ENCODE measurements at regions not wholly inside any gene's neighbourhood (a gene's known extent, or its start where the extent isn't known, plus 50 kb on each side); places are given as distances from the start of the nearest gene placed in this dataset.

DNA sequence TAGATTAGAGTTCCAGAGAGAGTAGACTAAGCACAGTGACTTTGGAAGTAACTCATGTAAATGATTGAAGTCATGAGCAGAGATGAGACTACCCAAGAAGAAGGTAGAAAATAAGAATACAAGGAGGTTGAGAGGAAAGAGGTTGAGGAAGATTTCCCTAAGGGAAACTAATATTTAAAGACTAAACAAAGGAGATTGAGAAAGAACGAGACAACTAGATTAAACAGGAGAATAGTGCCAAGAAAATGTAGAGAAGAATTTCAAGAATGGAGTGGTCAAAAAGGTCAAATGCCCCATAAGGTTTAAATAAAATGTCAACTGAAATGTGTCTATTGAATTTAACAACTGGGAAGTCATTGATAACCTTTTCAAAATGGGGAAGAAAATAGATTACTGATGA lies 59.0 kb downstream of the RPS29 start:
- Mint-ChIP-seq H3K27ac (no peak overlapping the region), H3K27me3 (peaks cover 13% of the 10 kb centered on the region), H3K4me3 (no peak overlapping the region), H3K4me1 (no peaks in the 10 kb centered on the region), H3K9me3 (peaks cover 0 to 3% (median 0%) of the 10 kb centered on the region in 3 donors), H3K36me3 (peaks cover 3% of the 10 kb centered on the region)

DNA sequence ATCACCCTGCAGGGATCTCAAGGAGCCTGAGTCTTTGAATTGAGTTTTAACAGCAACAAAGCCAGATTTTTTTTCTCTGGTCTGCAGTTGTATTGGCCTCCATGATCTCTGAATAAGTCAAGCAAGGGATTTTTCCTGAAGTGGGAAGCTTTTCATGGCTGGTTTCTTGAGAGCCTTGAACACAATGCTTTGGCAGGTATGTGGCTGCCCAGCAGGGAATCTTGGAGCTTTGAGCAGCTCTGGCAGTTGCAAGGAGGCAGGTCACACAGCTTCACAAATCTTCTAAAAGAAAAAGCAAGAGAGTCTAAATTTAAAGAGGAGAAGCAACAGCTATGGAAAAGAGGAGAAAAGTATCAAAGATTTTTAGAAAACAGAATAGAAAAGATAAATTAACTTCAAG lies 60.1 kb downstream of the RPS29 start:
- H3K4me1 Mint-ChIP-seq = no peaks in the 10 kb centered on the region
- H3K9me3 Mint-ChIP-seq = no peaks in the 10 kb centered on the region

DNA sequence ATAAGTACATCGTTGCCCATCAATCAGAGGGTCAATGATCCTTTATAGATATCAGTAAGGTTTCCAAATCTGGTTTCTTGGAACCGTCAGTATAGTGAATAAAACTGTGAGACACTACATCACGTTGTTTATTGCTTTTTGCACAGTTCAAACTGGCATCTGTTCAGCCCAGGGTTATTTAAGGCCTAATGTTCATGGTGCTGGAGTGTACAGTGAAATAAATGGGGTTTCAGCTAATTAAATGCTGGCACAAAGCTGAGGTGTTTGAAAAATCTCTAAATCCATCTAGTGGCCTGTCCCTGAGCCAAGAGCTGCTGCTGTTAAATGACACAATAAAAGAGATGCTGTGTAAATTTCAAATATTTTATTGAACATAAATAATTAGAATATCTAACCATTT lies 69.9 kb downstream of the RPS29 start:
- Mint-ChIP-seq H3K36me3 (peaks cover 5% of the 10 kb centered on the region), H3K27me3 (peaks cover 2% of the 10 kb centered on the region), H3K4me3 (no peak overlapping the region), H3K9me3 (no peaks in the 10 kb centered on the region), H3K4me1 (no peaks in the 10 kb centered on the region), H3K27ac (no peak overlapping the region)

More for the DNA sequence above, 60.1 kb downstream of the RPS29 start:
- Mint-ChIP-seq H3K36me3 (peaks cover 3% of the 10 kb centered on the region), H3K4me3 (no peak overlapping the region), H3K27me3 (peaks cover 16% of the 10 kb centered on the region), H3K27ac (no peak overlapping the region)

DNA sequence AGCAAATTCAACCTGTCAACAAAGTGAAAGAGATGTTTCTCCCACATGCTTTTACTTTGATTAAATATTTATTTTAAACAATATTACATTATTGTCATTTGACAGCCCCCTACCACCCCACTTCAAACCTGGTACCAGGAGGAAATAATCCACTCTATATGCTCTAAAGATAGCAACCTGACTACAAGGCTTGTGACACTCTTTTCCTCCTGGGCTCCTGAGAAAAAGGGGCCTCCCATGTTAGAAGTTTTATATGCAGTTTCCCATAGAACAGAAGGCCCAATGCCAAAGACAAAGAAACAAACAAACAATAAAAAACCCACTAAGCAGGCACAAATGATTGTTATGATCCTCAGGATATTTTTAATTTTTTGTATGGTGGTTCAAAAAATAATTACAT lies 73.6 kb downstream of the RPS29 start:
- no peak overlapping the region for H3K27ac Mint-ChIP-seq
- peaks cover 0 to 9% (median 0%) of the 10 kb centered on the region in 3 donors for H3K9me3 Mint-ChIP-seq
- peaks cover 5% of the 10 kb centered on the region for H3K36me3 Mint-ChIP-seq
- H3K4me3 Mint-ChIP-seq = no peak overlapping the region
- peaks cover 2% of the 10 kb centered on the region for H3K27me3 Mint-ChIP-seq
- no peaks in the 10 kb centered on the region for H3K4me1 Mint-ChIP-seq

DNA sequence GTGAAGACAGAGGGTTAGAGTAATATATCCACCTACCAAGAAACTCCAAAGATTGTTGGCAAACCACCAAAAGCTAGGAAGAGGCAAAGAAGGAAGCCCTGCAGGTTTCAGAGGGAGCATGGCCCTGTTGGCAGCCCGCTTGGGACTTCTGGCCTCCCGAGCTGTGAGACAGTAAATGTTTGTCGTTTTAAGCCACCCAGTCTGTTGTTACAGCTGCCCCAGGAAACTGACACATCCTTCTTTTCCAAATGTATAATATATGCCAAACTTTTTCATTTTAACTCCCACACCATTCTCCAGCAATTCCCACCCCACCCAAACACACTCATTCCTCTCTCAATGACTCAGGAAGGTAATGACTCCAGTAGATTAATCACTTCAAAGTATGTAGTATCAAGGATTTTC lies 74.0 kb downstream of the RPS29 start:
- Mint-ChIP-seq H3K36me3 (peaks cover 5% of the 10 kb centered on the region), H3K9me3 (peaks cover 0 to 9% (median 0%) of the 10 kb centered on the region in 3 donors), H3K4me1 (no peaks in the 10 kb centered on the region), H3K27ac (no peak overlapping the region), H3K4me3 (no peak overlapping the region), H3K27me3 (peaks cover 2% of the 10 kb centered on the region)

DNA sequence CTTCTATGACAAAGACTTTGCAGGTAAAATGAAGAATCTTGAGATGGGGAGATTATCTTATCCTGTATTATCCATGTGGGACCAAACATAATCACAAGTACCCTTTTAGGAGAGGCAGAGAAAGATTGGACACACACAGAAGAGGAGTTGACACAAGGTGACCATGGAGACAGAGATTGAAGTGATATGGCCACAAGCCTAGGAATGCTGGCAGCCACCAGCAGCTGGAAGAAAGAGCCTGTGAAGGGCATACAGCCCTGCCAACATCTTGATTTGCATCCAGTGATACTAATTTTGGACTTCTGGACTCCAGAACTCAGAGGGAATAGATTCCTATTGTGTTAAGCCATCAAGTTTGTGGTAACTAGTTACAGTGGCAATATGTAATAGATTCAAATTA lies 78.1 kb downstream of the RPS29 start:
- Mint-ChIP-seq H3K27me3 (peaks cover 10% of the 10 kb centered on the region), H3K27ac (peak overlapping the region in 1 of 3 donors; percentile 33), H3K9me3 (peaks cover 0 to 9% (median 0%) of the 10 kb centered on the region in 3 donors), H3K4me1 (peaks cover 0 to 4% (median 0%) of the 10 kb centered on the region in 3 donors), H3K4me3 (peak overlapping the region in 1 of 4 donors; percentile 59), H3K36me3 (no peaks in the 10 kb centered on the region)

DNA sequence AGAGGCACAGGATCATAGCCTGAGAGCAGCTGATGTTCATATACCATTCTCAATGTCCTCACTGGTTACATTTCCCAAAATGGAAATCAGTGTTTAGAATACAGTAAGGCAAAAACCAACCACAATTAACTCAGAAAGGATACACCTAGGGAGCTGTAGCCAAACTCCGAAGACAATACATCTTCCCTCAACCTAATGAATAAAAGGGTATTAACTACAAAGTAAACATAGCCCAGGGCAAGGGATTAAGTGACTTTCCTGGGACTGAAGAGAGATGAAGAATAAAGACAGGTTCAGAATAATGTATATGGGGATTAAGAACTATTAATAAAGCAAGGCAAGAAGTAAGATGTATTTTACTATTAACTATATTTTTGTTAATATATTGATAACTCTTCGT lies 79.5 kb downstream of the RPS29 start:
- Mint-ChIP-seq H3K36me3 (no peaks in the 10 kb centered on the region), H3K4me1 (peaks cover 0 to 4% (median 0%) of the 10 kb centered on the region in 3 donors), H3K9me3 (peaks cover 0 to 9% (median 0%) of the 10 kb centered on the region in 3 donors), H3K27ac (no peak overlapping the region), H3K4me3 (no peak overlapping the region), H3K27me3 (peaks cover 11% of the 10 kb centered on the region)

DNA sequence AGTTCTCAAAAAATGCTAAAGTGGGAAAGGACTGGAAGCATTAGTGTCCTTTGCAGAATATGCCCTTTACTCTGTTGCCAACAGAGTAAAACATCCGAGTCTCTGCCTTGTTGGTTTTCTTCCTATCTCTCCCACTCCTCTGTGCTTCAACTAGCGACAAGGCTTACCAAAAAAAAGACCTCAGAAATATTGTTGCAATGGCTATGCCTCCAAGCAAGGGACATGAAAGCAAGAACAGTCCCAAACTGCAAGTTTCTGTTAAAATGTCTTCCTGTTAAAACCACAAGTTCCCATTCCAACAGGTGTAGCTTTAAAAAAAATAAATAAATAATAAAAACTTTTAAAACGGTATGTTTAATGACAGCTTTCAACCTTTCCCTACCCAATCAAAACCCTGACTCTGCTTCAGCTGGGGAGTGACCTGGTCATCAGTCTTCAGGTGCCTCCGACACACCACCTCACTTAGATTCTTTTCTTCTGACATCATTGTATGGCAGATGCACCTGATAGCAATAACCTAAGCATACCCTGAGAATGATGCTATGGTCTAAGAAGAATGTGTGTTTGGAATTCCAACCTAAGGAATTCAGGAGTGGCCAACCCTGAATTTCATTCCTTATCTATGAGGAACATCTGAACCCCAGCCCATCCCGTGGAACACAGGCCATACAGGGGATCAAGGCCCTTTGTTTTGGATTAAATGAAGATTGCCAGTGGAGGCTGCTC lies 81.0 kb downstream of the RPS29 start:
- no peak overlapping the region for H3K4me3 Mint-ChIP-seq
- peaks cover 0 to 9% (median 0%) of the 10 kb centered on the region in 3 donors for H3K9me3 Mint-ChIP-seq
- H3K27ac Mint-ChIP-seq = no peak overlapping the region
- peaks cover 14% of the 10 kb centered on the region for H3K27me3 Mint-ChIP-seq
- peaks cover 0 to 4% (median 0%) of the 10 kb centered on the region in 3 donors for H3K4me1 Mint-ChIP-seq
- H3K36me3 Mint-ChIP-seq = no peaks in the 10 kb centered on the region

DNA sequence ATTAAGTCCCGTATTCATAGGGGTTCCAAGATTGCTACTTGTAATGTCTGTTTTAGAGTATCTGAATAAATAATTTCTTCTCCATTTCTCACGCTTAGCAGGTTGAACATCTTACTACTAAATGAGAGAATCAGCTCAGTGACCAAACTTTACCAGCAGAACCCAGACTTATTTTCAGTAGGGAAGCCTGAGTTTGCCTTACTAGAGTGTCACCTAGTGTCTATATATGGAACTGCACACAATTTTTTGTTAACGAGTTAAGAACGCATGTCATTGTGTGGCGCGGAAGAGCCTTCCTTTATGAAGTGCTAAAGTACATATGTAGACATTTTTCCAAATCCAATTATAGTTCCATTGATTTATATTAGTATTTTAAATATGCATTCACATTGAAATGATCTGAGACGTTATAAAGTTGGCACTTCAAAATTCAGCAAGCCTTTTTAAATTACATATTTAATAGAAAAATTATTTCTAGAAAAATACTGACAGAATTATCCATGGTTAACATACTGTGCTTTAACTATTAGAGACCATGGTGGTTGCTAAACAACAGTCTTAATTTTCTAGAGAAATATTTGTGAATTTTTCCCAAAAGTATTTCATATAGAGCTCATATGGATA lies 88.3 kb downstream of the RPS29 start:
- Mint-ChIP-seq H3K27ac (no peak overlapping the region), H3K27me3 (peaks cover 12% of the 10 kb centered on the region), H3K9me3 (no peaks in the 10 kb centered on the region), H3K36me3 (no peaks in the 10 kb centered on the region), H3K4me1 (peaks cover 0 to 2% (median 0%) of the 10 kb centered on the region in 3 donors), H3K4me3 (no peak overlapping the region)

DNA sequence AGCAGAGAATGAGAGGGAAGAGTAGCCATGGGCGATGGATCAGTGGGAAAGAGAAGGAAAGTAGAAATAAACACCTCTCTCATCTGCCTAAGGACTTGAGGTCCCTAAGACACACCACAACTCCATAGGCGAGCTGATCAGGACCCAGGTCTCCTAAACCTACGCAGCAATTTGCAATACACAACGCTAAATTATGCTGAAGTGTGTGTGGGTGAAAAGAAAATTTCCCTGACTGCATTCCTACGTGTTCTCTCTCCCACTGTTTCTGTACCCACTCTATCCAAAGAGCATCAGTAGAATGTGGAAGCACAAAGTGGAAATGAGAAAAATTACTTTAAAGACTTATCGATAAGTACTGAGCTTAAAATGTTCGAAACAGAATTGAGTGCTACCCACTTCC lies 88.9 kb downstream of the RPS29 start:
- Mint-ChIP-seq H3K4me3 (no peak overlapping the region), H3K27me3 (peaks cover 12% of the 10 kb centered on the region), H3K36me3 (no peaks in the 10 kb centered on the region), H3K9me3 (no peaks in the 10 kb centered on the region), H3K4me1 (peaks cover 0 to 2% (median 0%) of the 10 kb centered on the region in 3 donors), H3K27ac (no peak overlapping the region)

DNA sequence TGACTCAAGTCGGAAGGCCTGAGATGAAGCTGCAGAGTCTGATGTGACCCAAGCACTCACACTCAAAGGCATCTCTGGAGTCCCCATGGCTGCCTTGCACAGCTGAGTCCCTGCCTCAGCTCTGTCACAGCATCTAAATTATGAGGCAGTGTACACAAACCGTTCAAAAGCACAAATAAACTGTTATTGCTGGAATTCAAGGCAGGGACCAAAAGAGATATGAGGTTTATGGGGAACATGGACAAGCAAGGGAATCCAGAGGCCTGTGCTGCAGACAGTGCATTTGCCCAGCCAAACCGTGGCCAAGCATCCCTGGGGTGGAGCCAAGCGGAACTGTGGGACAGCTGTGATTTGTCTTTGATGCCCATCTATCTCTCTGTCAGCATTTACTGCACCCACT lies 91.3 kb downstream of the RPS29 start:
- H3K4me1 Mint-ChIP-seq = peaks cover 0 to 2% (median 0%) of the 10 kb centered on the region in 3 donors
- H3K27ac Mint-ChIP-seq = peak overlapping the region in 1 of 3 donors; percentile 18
- H3K27me3 Mint-ChIP-seq = peaks cover 4% of the 10 kb centered on the region
- H3K9me3 Mint-ChIP-seq = no peaks in the 10 kb centered on the region
- no peaks in the 10 kb centered on the region for H3K36me3 Mint-ChIP-seq
- no peak overlapping the region for H3K4me3 Mint-ChIP-seq

DNA sequence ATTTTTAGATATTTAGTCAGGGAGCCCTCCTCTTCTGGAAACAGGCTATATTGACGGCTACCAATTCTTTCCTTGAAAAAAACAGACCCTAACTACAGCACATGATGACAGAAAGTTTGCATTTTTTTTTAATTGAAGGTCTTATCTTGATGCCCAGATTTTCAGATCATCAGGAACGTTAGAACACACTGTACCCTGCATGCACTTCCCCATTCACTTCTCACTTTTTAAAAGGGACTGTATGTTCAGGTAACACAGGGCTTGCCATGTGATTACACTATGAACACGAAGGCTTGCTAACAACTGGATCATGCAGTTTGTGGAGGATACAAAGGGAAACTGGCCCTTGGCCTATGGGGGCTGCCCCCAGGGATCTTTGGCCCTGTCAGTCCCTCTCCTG lies 92.6 kb downstream of the RPS29 start:
- H3K9me3 Mint-ChIP-seq = no peaks in the 10 kb centered on the region
- H3K27me3 Mint-ChIP-seq = peaks cover 5% of the 10 kb centered on the region
- no peak overlapping the region for H3K4me3 Mint-ChIP-seq
- H3K4me1 Mint-ChIP-seq = peaks cover 0 to 2% (median 0%) of the 10 kb centered on the region in 3 donors
- H3K36me3 Mint-ChIP-seq = no peaks in the 10 kb centered on the region
- no peak overlapping the region for H3K27ac Mint-ChIP-seq

DNA sequence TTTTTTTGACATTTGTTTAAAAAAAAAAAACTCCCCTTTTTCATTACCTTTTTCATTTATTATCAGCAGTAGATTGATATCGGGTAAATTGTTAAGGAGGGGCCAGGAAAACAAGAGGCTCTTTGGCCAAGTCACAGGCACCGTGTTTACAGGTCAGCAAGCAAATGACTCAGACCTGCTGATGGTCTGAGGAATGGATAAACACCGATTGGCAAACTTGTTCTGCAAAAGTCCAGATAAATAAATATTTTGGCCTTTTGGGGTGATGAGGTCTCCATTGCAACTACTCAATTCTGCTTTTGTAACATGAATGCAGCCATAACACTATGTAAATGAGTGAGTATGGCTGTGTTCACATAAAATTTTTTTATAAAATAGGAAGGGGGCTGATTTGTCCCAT lies 94.0 kb downstream of the RPS29 start:
- H3K36me3 Mint-ChIP-seq = no peaks in the 10 kb centered on the region
- H3K4me3 Mint-ChIP-seq = no peak overlapping the region
- H3K27ac Mint-ChIP-seq = no peak overlapping the region
- no peaks in the 10 kb centered on the region for H3K4me1 Mint-ChIP-seq
- no peaks in the 10 kb centered on the region for H3K9me3 Mint-ChIP-seq
- peaks cover 10% of the 10 kb centered on the region for H3K27me3 Mint-ChIP-seq

DNA sequence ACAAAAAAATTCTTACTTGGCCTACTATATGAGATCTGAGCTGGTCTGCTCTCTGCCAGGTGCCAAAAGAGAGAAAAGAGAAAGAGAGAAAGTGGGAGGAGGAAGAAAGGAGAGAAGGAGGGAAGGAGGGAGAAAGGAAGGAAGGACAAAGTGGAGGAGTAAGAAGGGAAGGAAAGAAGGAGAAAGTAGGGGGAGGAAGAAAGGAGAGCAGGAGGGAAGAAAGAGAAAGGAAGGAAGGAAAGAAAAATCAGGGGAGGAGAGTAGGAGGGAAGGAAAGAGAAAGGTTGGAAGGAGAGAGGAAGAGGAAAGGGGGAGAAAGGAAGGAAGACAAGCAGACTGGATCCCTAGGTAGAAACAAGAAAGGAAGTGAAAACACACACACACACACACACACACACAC lies 96.8 kb downstream of the RPS29 start:
- H3K4me3 Mint-ChIP-seq = no peak overlapping the region
- no peak overlapping the region for H3K27ac Mint-ChIP-seq

DNA sequence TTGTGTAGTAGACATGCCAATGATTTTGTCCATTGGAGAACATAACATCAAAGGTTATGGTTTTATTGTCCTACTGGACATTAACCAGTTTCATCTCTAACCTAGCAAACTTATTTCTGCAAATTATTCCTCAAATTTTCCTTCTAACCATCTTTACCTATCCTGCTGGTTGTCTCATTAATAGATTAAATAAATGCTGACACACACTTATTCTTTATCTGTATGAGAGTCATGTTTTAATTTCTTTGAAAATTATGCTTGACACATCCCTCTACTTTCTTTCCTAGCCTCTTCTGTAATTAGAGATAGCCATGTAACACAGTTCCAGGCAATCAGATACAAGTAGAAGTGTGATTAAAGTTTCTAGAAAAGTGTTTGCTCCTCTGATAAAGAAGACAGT lies 98.9 kb downstream of the RPS29 start:
- H3K4me3 Mint-ChIP-seq = no peak overlapping the region
- H3K4me1 Mint-ChIP-seq = peaks cover 0 to 7% (median 0%) of the 10 kb centered on the region in 3 donors
- H3K36me3 Mint-ChIP-seq = no peaks in the 10 kb centered on the region
- H3K9me3 Mint-ChIP-seq = no peaks in the 10 kb centered on the region
- no peak overlapping the region for H3K27ac Mint-ChIP-seq
- H3K27me3 Mint-ChIP-seq = peaks cover 13% of the 10 kb centered on the region

More for the DNA sequence above, 96.8 kb downstream of the RPS29 start:
- no peaks in the 10 kb centered on the region for H3K9me3 Mint-ChIP-seq
- H3K4me1 Mint-ChIP-seq = no peaks in the 10 kb centered on the region
- no peaks in the 10 kb centered on the region for H3K36me3 Mint-ChIP-seq
- peaks cover 13% of the 10 kb centered on the region for H3K27me3 Mint-ChIP-seq

DNA sequence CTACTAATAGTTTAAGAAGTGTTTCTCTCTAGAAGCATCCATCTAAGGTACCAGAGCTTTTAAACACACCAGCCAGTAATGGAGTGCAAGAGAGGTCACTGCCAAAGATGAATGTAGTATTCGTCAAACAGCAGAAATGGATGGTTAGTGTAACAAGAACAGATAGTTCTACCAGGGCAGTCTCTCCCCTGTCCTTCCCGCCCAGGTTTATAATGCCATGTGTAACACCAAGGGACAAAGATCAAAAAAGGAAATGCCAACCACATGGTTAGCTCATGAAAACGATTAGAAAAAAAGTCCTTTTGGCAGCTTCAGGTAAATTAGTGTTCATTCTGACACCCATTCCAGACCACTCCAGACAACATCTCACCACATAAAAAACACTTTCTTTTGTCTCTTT lies 100.9 kb downstream of the RPS29 start:
- H3K27ac Mint-ChIP-seq = no peak overlapping the region
- H3K4me3 Mint-ChIP-seq = no peak overlapping the region
- peaks cover 0 to 7% (median 0%) of the 10 kb centered on the region in 3 donors for H3K4me1 Mint-ChIP-seq
- H3K36me3 Mint-ChIP-seq = no peaks in the 10 kb centered on the region
- peaks cover 16% of the 10 kb centered on the region for H3K27me3 Mint-ChIP-seq
- H3K9me3 Mint-ChIP-seq = peaks cover 2 to 6% (median 5%) of the 10 kb centered on the region in 3 donors

Measured in IgD-negative memory B cell (primary cell).